B cell (primary cell): ENCODE measurements at regions not wholly inside any gene's neighbourhood (a gene's known extent, or its start where the extent isn't known, plus 50 kb on each side); places are given as distances from the start of the nearest gene placed in this dataset.
"Not testable (repeated sequence)": the region's sequence is repeated elsewhere in the genome, so short reads cannot be mapped to it uniquely, and the experiment has no call there.

ENCODE experiments used
- EZH2 ChIP-seq: IDR thresholded peaks from 2 replicates; pipeline ENCODE4 v1.6.1; 2012; ENCODE audit warnings: borderline replicate concordance, low read depth, mild to moderate bottlenecking, moderate library complexity, low read length; ENCODE audit not compliant: insufficient read depth, poor library complexity, severe bottlenecking
- TF ChIP-seq, protein P1 (sequence below): fragments of 200-600 bp; IDR thresholded peaks from one replicate; pipeline ENCODE4 v1.8.0; 2022; ENCODE audit warnings: antibody characterized with exemption, mild to moderate bottlenecking

DNA sequence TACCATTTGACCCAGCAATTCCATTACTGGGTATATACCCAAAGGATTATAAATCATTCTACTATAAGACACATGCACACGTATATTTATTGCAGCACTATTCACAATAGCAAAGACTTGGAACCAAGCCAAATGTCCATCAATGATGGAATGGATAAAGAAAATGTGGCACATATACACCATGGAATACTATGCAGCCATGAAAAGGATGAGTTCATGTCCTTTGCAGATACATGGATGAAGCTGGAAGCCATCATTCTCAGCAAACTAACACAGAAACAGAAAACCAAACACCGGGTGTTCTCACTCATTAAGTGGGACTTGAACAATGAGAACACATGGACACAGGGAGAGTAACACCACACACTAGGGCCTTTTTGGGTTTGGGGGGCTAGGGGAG lies 787.6 kb upstream of the EYS start:
- TF ChIP-seq, protein P1, sequence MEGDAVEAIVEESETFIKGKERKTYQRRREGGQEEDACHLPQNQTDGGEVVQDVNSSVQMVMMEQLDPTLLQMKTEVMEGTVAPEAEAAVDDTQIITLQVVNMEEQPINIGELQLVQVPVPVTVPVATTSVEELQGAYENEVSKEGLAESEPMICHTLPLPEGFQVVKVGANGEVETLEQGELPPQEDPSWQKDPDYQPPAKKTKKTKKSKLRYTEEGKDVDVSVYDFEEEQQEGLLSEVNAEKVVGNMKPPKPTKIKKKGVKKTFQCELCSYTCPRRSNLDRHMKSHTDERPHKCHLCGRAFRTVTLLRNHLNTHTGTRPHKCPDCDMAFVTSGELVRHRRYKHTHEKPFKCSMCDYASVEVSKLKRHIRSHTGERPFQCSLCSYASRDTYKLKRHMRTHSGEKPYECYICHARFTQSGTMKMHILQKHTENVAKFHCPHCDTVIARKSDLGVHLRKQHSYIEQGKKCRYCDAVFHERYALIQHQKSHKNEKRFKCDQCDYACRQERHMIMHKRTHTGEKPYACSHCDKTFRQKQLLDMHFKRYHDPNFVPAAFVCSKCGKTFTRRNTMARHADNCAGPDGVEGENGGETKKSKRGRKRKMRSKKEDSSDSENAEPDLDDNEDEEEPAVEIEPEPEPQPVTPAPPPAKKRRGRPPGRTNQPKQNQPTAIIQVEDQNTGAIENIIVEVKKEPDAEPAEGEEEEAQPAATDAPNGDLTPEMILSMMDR = not testable (repeated sequence)
- not testable (repeated sequence) for TF ChIP-seq EZH2
